ENCODE measurements at regions not wholly inside any gene's neighbourhood (a gene's known extent, or its start where the extent isn't known, plus 50 kb on each side); places are given as distances from the start of the nearest gene placed in this dataset.

- H3K4me2 ChIP-seq (ENCODE audit: low read depth, low read length, poor library complexity, severe bottlenecking): no peak overlapping the region
- H3K9me3 ChIP-seq (ENCODE audit: insufficient read depth, low read length): no peaks in the 10 kb centered on the region
- H3F3A ChIP-seq (ENCODE audit: insufficient read depth): no peaks in the 10 kb centered on the region
- H3K4me3 ChIP-seq (ENCODE audit: insufficient read depth, low read length, poor library complexity, severe bottlenecking): no peak overlapping the region
- no peaks in the 10 kb centered on the region for H3K36me3 ChIP-seq (ENCODE audit: low read length)
- H2AFZ ChIP-seq (ENCODE audit: low read depth, low read length, severe bottlenecking): no peak overlapping the region
- TF ChIP-seq, protein P1, sequence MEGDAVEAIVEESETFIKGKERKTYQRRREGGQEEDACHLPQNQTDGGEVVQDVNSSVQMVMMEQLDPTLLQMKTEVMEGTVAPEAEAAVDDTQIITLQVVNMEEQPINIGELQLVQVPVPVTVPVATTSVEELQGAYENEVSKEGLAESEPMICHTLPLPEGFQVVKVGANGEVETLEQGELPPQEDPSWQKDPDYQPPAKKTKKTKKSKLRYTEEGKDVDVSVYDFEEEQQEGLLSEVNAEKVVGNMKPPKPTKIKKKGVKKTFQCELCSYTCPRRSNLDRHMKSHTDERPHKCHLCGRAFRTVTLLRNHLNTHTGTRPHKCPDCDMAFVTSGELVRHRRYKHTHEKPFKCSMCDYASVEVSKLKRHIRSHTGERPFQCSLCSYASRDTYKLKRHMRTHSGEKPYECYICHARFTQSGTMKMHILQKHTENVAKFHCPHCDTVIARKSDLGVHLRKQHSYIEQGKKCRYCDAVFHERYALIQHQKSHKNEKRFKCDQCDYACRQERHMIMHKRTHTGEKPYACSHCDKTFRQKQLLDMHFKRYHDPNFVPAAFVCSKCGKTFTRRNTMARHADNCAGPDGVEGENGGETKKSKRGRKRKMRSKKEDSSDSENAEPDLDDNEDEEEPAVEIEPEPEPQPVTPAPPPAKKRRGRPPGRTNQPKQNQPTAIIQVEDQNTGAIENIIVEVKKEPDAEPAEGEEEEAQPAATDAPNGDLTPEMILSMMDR (IDR thresholded peaks at IDR 0.05; ENCODE audit: insufficient read depth, low read length, poor library complexity, severe bottlenecking): no peak
- TF ChIP-seq EZH2phosphoT487 (conservative IDR thresholded peaks at IDR 0.05; ENCODE audit: low read length): no peak
- no peaks in the 10 kb centered on the region for H3K79me2 ChIP-seq (ENCODE audit: insufficient read depth, low read length)
- no peak overlapping the region for H3K27ac ChIP-seq (ENCODE audit: low read depth, low read length)
- H3K9ac ChIP-seq (ENCODE audit: low read length): no peak overlapping the region
- H3K27me3 ChIP-seq (ENCODE audit: low read length): no peaks in the 10 kb centered on the region
- no peaks in the 10 kb centered on the region for H4K20me1 ChIP-seq (ENCODE audit: low read depth, low read length)
- no peaks in the 10 kb centered on the region for H3K9me2 ChIP-seq (replicated peaks; ENCODE audit: insufficient read depth, low read length)
These were observed 515.6 kb upstream of the ZP4 start for GRCh38 chr1:238406098-238406860.

- H3K27me3 ChIP-seq (ENCODE audit: low read length): no peaks in the 10 kb centered on the region
These were observed 514.2 kb upstream of the ZP4 start for GRCh38 chr1:238404921-238405320.

GRCh38 chr1:238404481-238404880 lies 513.8 kb upstream of the ZP4 start:
- Histone ChIP-seq H3F3A (ENCODE audit: insufficient read depth) (no peaks in the 10 kb centered on the region), H3K79me2 (ENCODE audit: insufficient read depth, low read length) (no peaks in the 10 kb centered on the region), H3K36me3 (ENCODE audit: low read length) (no peaks in the 10 kb centered on the region), H3K27me3 (ENCODE audit: low read length) (no peaks in the 10 kb centered on the region), H3K9ac (ENCODE audit: low read length) (no peak overlapping the region), H2AFZ (ENCODE audit: low read depth, low read length, severe bottlenecking) (no peak overlapping the region), H3K9me2 (replicated peaks; ENCODE audit: insufficient read depth, low read length) (no peaks in the 10 kb centered on the region), H4K20me1 (ENCODE audit: low read depth, low read length) (no peaks in the 10 kb centered on the region), H3K9me3 (ENCODE audit: insufficient read depth, low read length) (no peaks in the 10 kb centered on the region), H3K4me2 (ENCODE audit: low read depth, low read length, poor library complexity, severe bottlenecking) (no peak overlapping the region), H3K27ac (ENCODE audit: low read depth, low read length) (no peak overlapping the region), H3K4me3 (ENCODE audit: insufficient read depth, low read length, poor library complexity, severe bottlenecking) (no peak overlapping the region)
- TF ChIP-seq, protein P1 (IDR thresholded peaks at IDR 0.05; ENCODE audit: insufficient read depth, low read length, poor library complexity, severe bottlenecking): no peak
- TF ChIP-seq EZH2phosphoT487 (conservative IDR thresholded peaks at IDR 0.05; ENCODE audit: low read length): no peak

More at GRCh38 chr1:238404921-238405320, 514.2 kb upstream of the ZP4 start:
- no peak for TF ChIP-seq EZH2phosphoT487 (conservative IDR thresholded peaks at IDR 0.05; ENCODE audit: low read length)
- TF ChIP-seq, protein P1 (IDR thresholded peaks at IDR 0.05; ENCODE audit: insufficient read depth, low read length, poor library complexity, severe bottlenecking): no peak
- Histone ChIP-seq H3F3A (ENCODE audit: insufficient read depth) (no peaks in the 10 kb centered on the region), H3K9ac (ENCODE audit: low read length) (no peak overlapping the region), H3K9me2 (replicated peaks; ENCODE audit: insufficient read depth, low read length) (no peaks in the 10 kb centered on the region), H4K20me1 (ENCODE audit: low read depth, low read length) (no peaks in the 10 kb centered on the region), H2AFZ (ENCODE audit: low read depth, low read length, severe bottlenecking) (no peak overlapping the region), H3K4me2 (ENCODE audit: low read depth, low read length, poor library complexity, severe bottlenecking) (no peak overlapping the region), H3K4me3 (ENCODE audit: insufficient read depth, low read length, poor library complexity, severe bottlenecking) (no peak overlapping the region), H3K36me3 (ENCODE audit: low read length) (no peaks in the 10 kb centered on the region), H3K9me3 (ENCODE audit: insufficient read depth, low read length) (no peaks in the 10 kb centered on the region), H3K79me2 (ENCODE audit: insufficient read depth, low read length) (no peaks in the 10 kb centered on the region), H3K27ac (ENCODE audit: low read depth, low read length) (no peak overlapping the region)
